Neuronal stem cell (in vitro differentiated cells): ENCODE measurements at regions not wholly inside any gene's neighbourhood (a gene's known extent, or its start where the extent isn't known, plus 50 kb on each side); places are given as distances from the start of the nearest gene placed in this dataset.
A peak's percentile ranks its signal among the peaks of the same experiment; 100 is the strongest.

Source experiments
- DNase-seq: peaks from one replicate; pipeline ENCODE4 v3.0.0-alpha.2; 2013; ENCODE audit warnings: low spot score
- H2AFZ ChIP-seq: one replicate; pipeline ENCODE4 v1.6.1; 2013; ENCODE audit warnings: mild to moderate bottlenecking, low read length, inconsistent platforms
- H2AK5ac ChIP-seq: 2 replicates; pipeline ENCODE4 v1.6.1; 2013; ENCODE audit warnings: low read depth, mild to moderate bottlenecking, inconsistent platforms, low read length, moderate library complexity, mixed read lengths
- H2BK120ac ChIP-seq: 2 replicates; pipeline ENCODE4 v1.6.1; 2013; ENCODE audit warnings: low read depth, mild to moderate bottlenecking, inconsistent platforms, low read length, moderate library complexity, mixed read lengths
- H2BK12ac ChIP-seq: one replicate; pipeline ENCODE4 v1.6.1; 2013; ENCODE audit warnings: low read length, inconsistent platforms
- H2BK15ac ChIP-seq: 2 replicates; pipeline ENCODE4 v1.6.1; 2013; ENCODE audit warnings: mild to moderate bottlenecking, low read length, inconsistent platforms, mixed read lengths
- H2BK5ac ChIP-seq: one replicate; pipeline ENCODE4 v1.6.1; 2013; ENCODE audit warnings: inconsistent platforms, mild to moderate bottlenecking, low read length, moderate library complexity
- H3K14ac ChIP-seq: one replicate; pipeline ENCODE4 v1.6.1; 2013; ENCODE audit warnings: low read length, inconsistent platforms
- H3K18ac ChIP-seq: 2 replicates; pipeline ENCODE4 v1.6.1; 2013; ENCODE audit warnings: low read length, inconsistent platforms
- H3K23ac ChIP-seq: 2 replicates; pipeline ENCODE4 v1.6.1; 2013; ENCODE audit warnings: low read depth, mild to moderate bottlenecking, mixed read lengths, low read length, inconsistent platforms; ENCODE audit not compliant: poor library complexity
- H3K27ac ChIP-seq: replicated peaks from 3 replicates; pipeline ENCODE4 v1.5.1; 2013; ENCODE audit warnings: low read length, inconsistent platforms
- H3K27me3 ChIP-seq, 3 experiments: 2 replicates each; pipeline ENCODE4 v1.6.1; 2013; ENCODE audit warnings: low read length in 3 of 3, mild to moderate bottlenecking in 2 of 3, inconsistent platforms in 1 of 3, low read depth in 1 of 3, mixed read lengths in 1 of 3, moderate library complexity in 1 of 3; ENCODE audit not compliant: control insufficient read depth in 3 of 3, insufficient read depth in 3 of 3
- H3K36me3 ChIP-seq, 2 donors: replicated peaks in 1 of 2; 2 replicates each; pipeline ENCODE4 v1.6.1; 2013; ENCODE audit warnings: low read length in 2 of 2; ENCODE audit not compliant: control insufficient read depth in 2 of 2, insufficient read depth in 2 of 2
- H3K4ac ChIP-seq: 2 replicates; pipeline ENCODE4 v1.6.1; 2013; ENCODE audit warnings: inconsistent platforms, mild to moderate bottlenecking, low read length, moderate library complexity
- H3K4me1 ChIP-seq, 2 donors: 1 replicate in 1 of 2; 2 replicates in 1 of 2; pipeline ENCODE4 v1.6.1; 2013; ENCODE audit warnings: low read length in 2 of 2, low read depth in 1 of 2; ENCODE audit not compliant: control insufficient read depth in 2 of 2, insufficient read depth in 1 of 2
- H3K4me2 ChIP-seq: one replicate; pipeline ENCODE4 v1.6.1; 2013; ENCODE audit warnings: mild to moderate bottlenecking, low read length, inconsistent platforms; ENCODE audit not compliant: insufficient read depth, poor library complexity, severe bottlenecking
- H3K4me3 ChIP-seq, 2 donors: 2 replicates each; pipeline ENCODE4 v1.5.1; 2013; ENCODE audit warnings: low read length in 2 of 2, mild to moderate bottlenecking in 2 of 2, inconsistent platforms in 1 of 2, moderate library complexity in 1 of 2
- H3K79me1 ChIP-seq: one replicate; pipeline ENCODE4 v1.6.1; 2013; ENCODE audit warnings: low read depth, mild to moderate bottlenecking, inconsistent platforms, low read length, moderate library complexity
- H3K9ac ChIP-seq: one replicate; pipeline ENCODE4 v1.6.1; 2013; ENCODE audit warnings: mild to moderate bottlenecking, low read depth, low read length, inconsistent platforms; ENCODE audit not compliant: poor library complexity
- H3K9me3 ChIP-seq, 2 donors: replicated peaks in 1 of 2; 2 replicates each; pipeline versions ENCODE3 to v1.6.1; 2013; ENCODE audit warnings: low read length in 2 of 2, mild to moderate bottlenecking in 2 of 2, inconsistent platforms in 1 of 2, low read depth in 1 of 2, mixed read lengths in 1 of 2, moderate library complexity in 1 of 2; ENCODE audit not compliant: control insufficient read depth in 2 of 2, insufficient read depth in 1 of 2
- H4K8ac ChIP-seq: one replicate; pipeline ENCODE4 v1.6.1; 2013; ENCODE audit warnings: low read depth, mild to moderate bottlenecking, inconsistent platforms, low read length, moderate library complexity
- H4K91ac ChIP-seq: one replicate; pipeline ENCODE4 v1.6.1; 2013; ENCODE audit warnings: low read length, low read depth, mild to moderate bottlenecking, inconsistent platforms; ENCODE audit not compliant: poor library complexity
- WGBS, 2 donors: extraction: QIAGEN DNeasy Blood & Tissue Kit; methylation state at CpG; one replicate each; pipeline ENCODE4 v1.1.7; 2013; ENCODE audit warnings: missing lambda C conversion rate in 2 of 2, mixed read lengths in 1 of 2; ENCODE audit not compliant: insufficient read length in 2 of 2, insufficient replicate concordance in 1 of 2; ENCODE audit errors: extremely low coverage in 2 of 2; 5-methylcytosine and 5-hydroxymethylcytosine counted together

GRCh38 chr3:16824081-16824696 lies 60.6 kb upstream of the PLCL2 start:
- no peak overlapping the region for H3K4me2 ChIP-seq
- H3K9me3 ChIP-seq = no peaks in the 10 kb centered on the region
- no peak overlapping the region for H3K23ac ChIP-seq
- H3K27ac ChIP-seq = no peak overlapping the region
- H3K4me1 ChIP-seq = no peaks in the 10 kb centered on the region
- H2AFZ ChIP-seq = no peak overlapping the region
- no peak overlapping the region for H4K8ac ChIP-seq
- H2BK15ac ChIP-seq = no peak overlapping the region
- no peak overlapping the region for H2AK5ac ChIP-seq
- H3K14ac ChIP-seq = no peak overlapping the region
- H3K79me1 ChIP-seq = no peaks in the 10 kb centered on the region
- H3K18ac ChIP-seq = no peak overlapping the region
- H3K4ac ChIP-seq = no peak overlapping the region
- H3K9ac ChIP-seq = no peak overlapping the region
- H2BK5ac ChIP-seq = no peak overlapping the region
- no peaks in the 10 kb centered on the region for H3K27me3 ChIP-seq
- no peak overlapping the region for H4K91ac ChIP-seq
- WGBS, 2 donors = no CpG with 5 or more reads among the region's 5 CpGs
- no peak overlapping the region for H3K4me3 ChIP-seq
- H3K36me3 ChIP-seq = no peaks in the 10 kb centered on the region
- H2BK12ac ChIP-seq = no peak overlapping the region
- no peak overlapping the region for H2BK120ac ChIP-seq
- no peak for DNase-seq

- Histone ChIP-seq H3K27me3 (no peaks in the 10 kb centered on the region), H2BK120ac (no peak overlapping the region), H3K9ac (no peak overlapping the region), H2BK15ac (no peak overlapping the region), H2BK5ac (no peak overlapping the region), H2AK5ac (no peak overlapping the region), H3K4me3 (no peak overlapping the region), H3K23ac (no peak overlapping the region), H3K9me3 (no peaks in the 10 kb centered on the region), H2AFZ (no peak overlapping the region), H3K14ac (no peak overlapping the region), H3K4me2 (no peak overlapping the region), H4K91ac (no peak overlapping the region), H3K27ac (no peak overlapping the region), H3K4me1 (no peaks in the 10 kb centered on the region), H3K79me1 (no peaks in the 10 kb centered on the region), H3K36me3 (no peaks in the 10 kb centered on the region), H4K8ac (no peak overlapping the region), H3K4ac (no peak overlapping the region), H3K18ac (no peak overlapping the region), H2BK12ac (no peak overlapping the region)
- WGBS, 2 donors = no CpG with 5 or more reads among the region's 5 CpGs
- no peak for DNase-seq
These were observed 59.0 kb upstream of the PLCL2 start for GRCh38 chr3:16825617-16826204.

GRCh38 chr3:16828815-16829214 lies 55.9 kb upstream of the PLCL2 start:
- H3K4me1 ChIP-seq = no peaks in the 10 kb centered on the region
- no peaks in the 10 kb centered on the region for H3K79me1 ChIP-seq
- no peaks in the 10 kb centered on the region for H3K9me3 ChIP-seq
- H4K8ac ChIP-seq = no peak overlapping the region
- H3K4me2 ChIP-seq = no peak overlapping the region
- peaks cover 0 to 4% (median 0%) of the 10 kb centered on the region in 3 experiments for H3K27me3 ChIP-seq
- no peak overlapping the region for H3K4ac ChIP-seq
- no peak overlapping the region for H3K23ac ChIP-seq
- no peak overlapping the region for H2AK5ac ChIP-seq
- H3K18ac ChIP-seq = no peak overlapping the region
- H2BK12ac ChIP-seq = no peak overlapping the region
- no peak for DNase-seq
- H2BK5ac ChIP-seq = no peak overlapping the region
- H3K4me3 ChIP-seq = no peak overlapping the region
- H2BK15ac ChIP-seq = no peak overlapping the region
- H3K9ac ChIP-seq = no peak overlapping the region
- no peaks in the 10 kb centered on the region for H3K36me3 ChIP-seq
- no peak overlapping the region for H2BK120ac ChIP-seq
- H4K91ac ChIP-seq = no peak overlapping the region
- H2AFZ ChIP-seq = no peak overlapping the region
- no peak overlapping the region for H3K14ac ChIP-seq
- H3K27ac ChIP-seq = no peak overlapping the region
- no CpG with 5 or more reads among the region's 3 CpGs for WGBS, 2 donors

GRCh38 chr3:16831846-16832245 lies 52.9 kb upstream of the PLCL2 start:
- no CpG with 5 or more reads among the region's 4 CpGs for WGBS, 2 donors
- Histone ChIP-seq H2BK12ac (no peak overlapping the region), H3K79me1 (no peaks in the 10 kb centered on the region)

More at GRCh38 chr3:16831846-16832245, 52.9 kb upstream of the PLCL2 start:
- Histone ChIP-seq H2AK5ac (no peak overlapping the region), H2BK120ac (no peak overlapping the region), H3K4me3 (no peak overlapping the region), H3K9ac (no peak overlapping the region), H4K91ac (no peak overlapping the region), H3K23ac (no peak overlapping the region), H3K4ac (no peak overlapping the region), H2BK15ac (no peak overlapping the region), H3K4me2 (no peak overlapping the region), H3K18ac (peak overlapping the region; percentile 21), H3K27ac (no peak overlapping the region), H4K8ac (no peak overlapping the region), H2BK5ac (no peak overlapping the region), H3K4me1 (no peaks in the 10 kb centered on the region), H3K9me3 (no peaks in the 10 kb centered on the region), H3K27me3 (peaks cover 0 to 4% (median 0%) of the 10 kb centered on the region in 3 experiments), H3K36me3 (no peaks in the 10 kb centered on the region), H2AFZ (no peak overlapping the region), H3K14ac (no peak overlapping the region)
- DNase-seq = no peak
